Muscle layer of colon (tissue), 2 donors: ENCODE measurements at regions not wholly inside any gene's neighbourhood (a gene's known extent, or its start where the extent isn't known, plus 50 kb on each side); places are given as distances from the start of the nearest gene placed in this dataset.

Experiments used
- H3K27ac ChIP-seq: one replicate; pipeline ENCODE4 v1.7.0; 2013; ENCODE audit warnings: low read depth, mild to moderate bottlenecking, low read length, moderate library complexity
- H3K27me3 ChIP-seq, 2 donors: one replicate each; pipeline ENCODE4 v1.7.0; 2013; ENCODE audit warnings: low read length in 2 of 2, mild to moderate bottlenecking in 2 of 2; ENCODE audit not compliant: insufficient read depth in 2 of 2, control insufficient read depth in 1 of 2
- H3K36me3 ChIP-seq: one replicate; pipeline ENCODE4 v1.7.0; 2013; ENCODE audit warnings: mild to moderate bottlenecking, low read length; ENCODE audit not compliant: insufficient read depth
- H3K4me1 ChIP-seq: one replicate; pipeline ENCODE4 v1.7.0; 2013; ENCODE audit warnings: mild to moderate bottlenecking, low read length; ENCODE audit not compliant: insufficient read depth
- H3K4me3 ChIP-seq, 2 donors: one replicate each; pipeline ENCODE4 v1.7.0; 2013; ENCODE audit warnings: low read length in 2 of 2, low read depth in 1 of 2, mild to moderate bottlenecking in 1 of 2, moderate library complexity in 1 of 2
- H3K9ac ChIP-seq: one replicate; pipeline ENCODE4 v1.7.0; 2013; ENCODE audit warnings: low read length
- H3K9me3 ChIP-seq: one replicate; pipeline ENCODE4 v1.7.0; 2013; ENCODE audit warnings: mild to moderate bottlenecking, low read length
- donor health status: abdominal sarcoma.
- donor health status: Adenocarcinoma of cecum.

- H3K4me3 ChIP-seq, result no peak overlapping the region
- peaks cover 19% of the 10 kb centered on the region for H3K4me1 ChIP-seq
- no peaks in the 10 kb centered on the region for H3K27me3 ChIP-seq
- H3K36me3 ChIP-seq, result no peaks in the 10 kb centered on the region
- peaks cover 3% of the 10 kb centered on the region for H3K9me3 ChIP-seq
- H3K27ac ChIP-seq, result no peak overlapping the region
- H3K9ac ChIP-seq, result no peak overlapping the region
Measured at GRCh38 chr3:23686519-23686918, 119.2 kb upstream of the UBE2E1 start.

DNA sequence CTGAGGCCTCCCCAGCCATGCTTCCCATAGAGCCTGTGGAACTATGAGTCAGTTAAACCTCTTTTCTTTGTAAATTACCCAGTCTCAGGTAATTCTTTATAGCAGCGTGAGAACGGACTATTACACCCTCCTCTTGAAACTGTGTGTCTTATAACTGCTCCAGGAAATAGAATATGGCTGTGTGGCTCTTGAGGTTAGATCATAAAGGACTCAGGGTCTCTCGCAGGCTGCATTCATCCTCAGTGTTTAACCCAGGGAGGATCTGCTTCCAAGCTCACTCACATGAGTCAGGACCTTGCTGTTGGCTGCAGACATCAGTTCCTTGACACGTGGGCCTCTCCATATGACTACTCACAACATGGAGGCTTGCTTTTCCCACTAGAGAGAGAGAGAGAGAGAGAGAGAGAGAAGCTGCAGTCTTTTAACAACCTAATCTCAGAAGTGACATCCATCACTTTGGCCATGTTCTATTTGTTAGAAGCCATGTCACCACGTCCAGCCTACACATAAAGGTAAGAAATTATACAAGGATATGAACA, 114.3 kb upstream of the UBE2E1 start:
- Histone ChIP-seq H3K36me3 (no peaks in the 10 kb centered on the region), H3K9ac (no peak overlapping the region), H3K4me3 (no peak overlapping the region), H3K27ac (no peak overlapping the region), H3K27me3 (no peaks in the 10 kb centered on the region), H3K4me1 (peaks cover 9% of the 10 kb centered on the region), H3K9me3 (peaks cover 3% of the 10 kb centered on the region)

DNA sequence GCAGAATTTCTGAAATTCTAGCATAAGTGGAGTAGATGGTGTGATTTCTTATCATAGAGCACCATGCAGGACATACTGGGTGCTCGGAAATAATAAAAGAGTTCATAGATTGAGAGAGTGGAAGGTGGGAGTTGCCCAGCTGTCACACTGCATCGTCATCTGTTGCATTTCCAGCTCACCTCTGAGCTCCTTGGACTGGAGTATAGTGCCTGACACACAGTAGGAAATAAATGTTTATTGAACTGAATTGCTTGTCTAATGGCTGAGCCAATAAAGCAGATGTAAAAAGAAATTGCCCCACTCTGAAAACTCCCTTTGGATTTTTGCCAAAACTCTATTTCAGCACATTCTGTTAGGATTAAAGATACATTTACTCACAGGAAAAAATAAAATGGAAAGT, 108.9 kb upstream of the UBE2E1 start:
- no peaks in the 10 kb centered on the region for H3K27me3 ChIP-seq
- H3K27ac ChIP-seq, result no peak overlapping the region
- no peaks in the 10 kb centered on the region for H3K36me3 ChIP-seq
- H3K9ac ChIP-seq, result no peak overlapping the region
- no peaks in the 10 kb centered on the region for H3K9me3 ChIP-seq
- no peak overlapping the region for H3K4me3 ChIP-seq
- no peaks in the 10 kb centered on the region for H3K4me1 ChIP-seq

DNA sequence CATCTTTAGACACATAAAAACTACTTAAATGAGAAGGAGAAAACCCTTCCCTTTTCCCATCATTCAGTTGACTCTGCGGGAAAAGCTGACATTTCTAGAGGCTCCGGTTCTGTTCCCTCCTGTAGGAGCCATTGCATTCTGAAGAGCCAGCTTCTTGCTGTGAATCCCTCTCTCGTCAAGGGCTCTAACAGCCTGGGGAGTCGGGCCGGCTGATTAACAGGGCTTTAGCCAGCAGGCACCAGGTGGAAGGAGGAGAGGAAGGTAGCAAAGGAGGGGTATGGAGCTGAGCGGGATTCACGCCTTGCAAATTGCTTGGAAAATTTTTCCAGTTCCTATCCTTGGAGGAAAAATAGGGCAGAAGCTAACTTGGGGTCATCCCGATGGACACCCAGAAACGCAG, 108.3 kb upstream of the UBE2E1 start:
- H3K36me3 ChIP-seq, result no peaks in the 10 kb centered on the region
- no peaks in the 10 kb centered on the region for H3K27me3 ChIP-seq
- no peaks in the 10 kb centered on the region for H3K4me1 ChIP-seq
- H3K4me3 ChIP-seq, result no peak overlapping the region
- H3K9ac ChIP-seq, result no peak overlapping the region
- H3K9me3 ChIP-seq, result no peaks in the 10 kb centered on the region
- H3K27ac ChIP-seq, result no peak overlapping the region

GRCh38 chr3:23698652-23699313, 107.0 kb upstream of the UBE2E1 start:
- no peak overlapping the region for H3K9ac ChIP-seq
- H3K9me3 ChIP-seq, result no peaks in the 10 kb centered on the region
- no peaks in the 10 kb centered on the region for H3K4me1 ChIP-seq
- no peaks in the 10 kb centered on the region for H3K27me3 ChIP-seq
- no peaks in the 10 kb centered on the region for H3K36me3 ChIP-seq
- H3K27ac ChIP-seq, result no peak overlapping the region
- no peak overlapping the region for H3K4me3 ChIP-seq

- Histone ChIP-seq H3K4me3 (no peak overlapping the region), H3K27me3 (no peaks in the 10 kb centered on the region), H3K9me3 (no peaks in the 10 kb centered on the region), H3K36me3 (no peaks in the 10 kb centered on the region), H3K9ac (no peak overlapping the region), H3K4me1 (no peaks in the 10 kb centered on the region), H3K27ac (no peak overlapping the region)
Measured at GRCh38 chr3:23700616-23701015, 105.1 kb upstream of the UBE2E1 start.

GRCh38 chr3:23701716-23702597, 103.8 kb upstream of the UBE2E1 start:
- no peaks in the 10 kb centered on the region for H3K36me3 ChIP-seq
- no peak overlapping the region for H3K4me3 ChIP-seq
- H3K9ac ChIP-seq, result no peak overlapping the region
- H3K27me3 ChIP-seq, result no peaks in the 10 kb centered on the region
- no peaks in the 10 kb centered on the region for H3K4me1 ChIP-seq
- no peaks in the 10 kb centered on the region for H3K9me3 ChIP-seq
- no peak overlapping the region for H3K27ac ChIP-seq

- Histone ChIP-seq H3K36me3 (no peaks in the 10 kb centered on the region), H3K9ac (no peak overlapping the region), H3K9me3 (no peaks in the 10 kb centered on the region), H3K4me1 (no peaks in the 10 kb centered on the region), H3K27ac (no peak overlapping the region), H3K4me3 (no peak overlapping the region), H3K27me3 (no peaks in the 10 kb centered on the region)
Measured at GRCh38 chr3:23704298-23704697, 101.5 kb upstream of the UBE2E1 start.

DNA sequence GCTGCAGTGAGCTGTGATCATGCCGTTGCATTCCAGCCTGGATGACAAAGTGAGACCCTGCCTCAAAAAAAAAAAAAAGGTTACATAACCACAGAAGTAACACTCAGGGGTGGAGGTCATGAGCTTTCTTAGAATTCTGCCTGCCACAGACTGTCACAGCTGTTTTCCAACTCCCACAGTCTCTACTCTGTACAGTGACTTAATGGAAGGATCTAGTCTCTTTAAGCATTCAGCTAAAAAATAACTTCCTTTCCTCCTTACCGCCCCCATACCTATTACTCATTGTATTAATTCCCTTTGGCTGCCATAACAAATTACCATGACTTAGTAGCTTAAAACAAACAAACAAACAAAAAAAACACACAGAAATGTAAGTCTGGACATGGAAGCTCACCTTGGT, 99.6 kb upstream of the UBE2E1 start:
- H3K4me1 ChIP-seq, result peaks cover 6% of the 10 kb centered on the region
- H3K27ac ChIP-seq, result no peak overlapping the region
- no peak overlapping the region for H3K9ac ChIP-seq
- H3K36me3 ChIP-seq, result no peaks in the 10 kb centered on the region
- H3K4me3 ChIP-seq, result no peak overlapping the region
- H3K9me3 ChIP-seq, result no peaks in the 10 kb centered on the region
- H3K27me3 ChIP-seq, result no peaks in the 10 kb centered on the region

DNA sequence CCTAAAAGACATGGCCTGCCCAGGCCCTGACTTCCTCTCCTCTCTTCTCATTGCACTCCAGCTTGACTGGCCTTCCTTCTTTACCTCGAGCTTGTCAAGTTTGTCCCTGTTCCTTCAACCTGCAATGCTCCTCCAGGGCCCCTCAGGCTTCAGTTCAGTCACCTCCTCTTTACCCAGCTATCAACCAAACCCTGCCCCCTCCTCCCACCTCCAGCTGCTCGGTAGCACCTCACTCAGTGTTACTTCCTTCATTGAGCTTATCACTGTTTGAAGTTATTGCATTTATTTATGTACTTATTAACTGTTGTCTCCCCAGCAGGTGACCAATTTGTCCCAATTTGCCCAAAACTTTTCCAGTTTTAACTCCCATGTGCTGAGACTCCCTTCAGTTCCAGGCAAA, 95.8 kb upstream of the UBE2E1 start:
- H3K27me3 ChIP-seq, result no peaks in the 10 kb centered on the region
- no peak overlapping the region for H3K4me3 ChIP-seq
- no peaks in the 10 kb centered on the region for H3K9me3 ChIP-seq
- H3K4me1 ChIP-seq, result peaks cover 17% of the 10 kb centered on the region
- H3K9ac ChIP-seq, result no peak overlapping the region
- no peaks in the 10 kb centered on the region for H3K36me3 ChIP-seq
- H3K27ac ChIP-seq, result no peak overlapping the region

GRCh38 chr3:23710555-23710954, 95.2 kb upstream of the UBE2E1 start:
- H3K4me3 ChIP-seq, result no peak overlapping the region
- no peaks in the 10 kb centered on the region for H3K27me3 ChIP-seq
- no peaks in the 10 kb centered on the region for H3K36me3 ChIP-seq
- no peak overlapping the region for H3K27ac ChIP-seq
- peaks cover 17% of the 10 kb centered on the region for H3K4me1 ChIP-seq
- H3K9me3 ChIP-seq, result no peaks in the 10 kb centered on the region
- no peak overlapping the region for H3K9ac ChIP-seq
